Caco-2 (cell line): ENCODE measurements at regions not wholly inside any gene's neighbourhood (a gene's known extent, or its start where the extent isn't known, plus 50 kb on each side); places are given as distances from the start of the nearest gene placed in this dataset.

ENCODE experiments used
- BruUV-seq: library from RNA; stranded (reverse); fragments of 400-500 nt; replicated peaks from 2 replicates; lab custom pipeline; 2021; lab: Mats Ljungman, UMichigan
- CTCF ChIA-PET: fragments of 300-600 bp; sonication (Branson Sonifier 250); formaldehyde crosslinking; loops from one replicate; lab custom pipeline; 2022; ENCODE audit warnings: antibody characterized with exemption; lab: Charles Lee
- POLR2A ChIA-PET: fragments of 300-600 bp; sonication (Branson Sonifier 250); formaldehyde crosslinking; loops from one replicate; lab custom pipeline; 2022; ENCODE audit warnings: antibody characterized with exemption; lab: Charles Lee
- DNase-seq, 2 experiments: peaks; one replicate each; pipeline versions ENCODE4 v3.0.0 to v3.0.0-alpha.2; 2020 to 2022
- H3K27me3 ChIP-seq: replicated peaks from 2 replicates; pipeline ENCODE4 v1.6.0; 2011; ENCODE audit warnings: low read length; ENCODE audit not compliant: control insufficient read depth, insufficient read depth
- H3K36me3 ChIP-seq: 2 replicates; pipeline ENCODE4 v1.5.1; 2011; ENCODE audit warnings: low read length; ENCODE audit not compliant: control insufficient read depth, insufficient read depth
- H3K4me1 ChIP-seq: fragments of 250-450 bp; sonication (Bioruptor Pico); 2 replicates; pipeline ENCODE4 v1.5.1; 2020; ENCODE audit warnings: mild to moderate bottlenecking
- H3K4me3 ChIP-seq: 2 replicates; pipeline ENCODE4 v1.5.1; 2011; ENCODE audit warnings: low read depth, mild to moderate bottlenecking, control low read depth, low read length
- H3K9me3 ChIP-seq: fragments of 250-450 bp; sonication (Bioruptor Pico); 2 replicates; pipeline ENCODE4 v1.5.1; 2020; ENCODE audit warnings: mild to moderate bottlenecking, moderate library complexity
- H3K27ac Mint-ChIP-seq: one replicate; pipeline ENCODE4 v1.8.0; 2022; ENCODE audit warnings: mixed read lengths; ENCODE audit not compliant: unreplicated experiment
- H3K27me3 Mint-ChIP-seq: one replicate; pipeline ENCODE4 v1.8.0; 2022; ENCODE audit warnings: mixed read lengths; ENCODE audit not compliant: insufficient read depth, unreplicated experiment
- H3K36me3 Mint-ChIP-seq: one replicate; pipeline ENCODE4 v1.8.0; 2022; ENCODE audit warnings: mild to moderate bottlenecking, mixed read lengths; ENCODE audit not compliant: insufficient read depth, unreplicated experiment
- H3K4me1 Mint-ChIP-seq: one replicate; pipeline ENCODE4 v1.8.0; 2022; ENCODE audit warnings: low read depth, mixed read lengths; ENCODE audit not compliant: unreplicated experiment
- H3K4me3 Mint-ChIP-seq: one replicate; pipeline ENCODE4 v1.8.0; 2022; ENCODE audit warnings: mild to moderate bottlenecking, moderate library complexity, mixed read lengths; ENCODE audit not compliant: unreplicated experiment
- H3K9me3 Mint-ChIP-seq: one replicate; pipeline ENCODE4 v1.8.0; 2022; ENCODE audit warnings: mixed read lengths; ENCODE audit not compliant: unreplicated experiment
- CTCF ChIP-seq, 2 experiments: fragments of 200-600 bp in 1 of 2; IDR thresholded peaks; 1 replicate in 1 of 2; 2 replicates in 1 of 2; pipeline versions ENCODE4 v1.5.1 to v1.8.0; 2011 to 2022; ENCODE audit warnings: antibody characterized with exemption in 1 of 2, control low read depth in 1 of 2, inconsistent platforms in 1 of 2, low read depth in 1 of 2, low read length in 1 of 2, mild to moderate bottlenecking in 1 of 2, moderate library complexity in 1 of 2; ENCODE audit not compliant: insufficient read depth in 1 of 2, severe bottlenecking in 1 of 2, unreplicated experiment in 1 of 2
- intact Hi-C: fragments of 100-400 bp; cut with micrococcal nuclease; formaldehyde crosslinking; loops from one replicate; pipeline ENCODE4 v1.10.0; 2022; ENCODE audit not compliant: unreplicated experiment

- no peaks in the 10 kb centered on the region for H3K27me3 Mint-ChIP-seq
- CTCF ChIA-PET: no interaction called here
- H3K4me3 Mint-ChIP-seq: no peak overlapping the region
- no peak overlapping the region for H3K27ac Mint-ChIP-seq
- H3K9me3 ChIP-seq: no peaks in the 10 kb centered on the region
- H3K4me1 Mint-ChIP-seq: no peaks in the 10 kb centered on the region
- H3K36me3 ChIP-seq: no peaks in the 10 kb centered on the region
- H3K4me3 ChIP-seq: no peak overlapping the region
- H3K27me3 ChIP-seq: no peaks in the 10 kb centered on the region
- POLR2A ChIA-PET: no interaction called here
- H3K36me3 Mint-ChIP-seq: no peaks in the 10 kb centered on the region
- peak in 1 of 2 experiments; percentile 3 for DNase-seq
- intact Hi-C loops: loop anchor here (10.0 kb wide), 1 partner anchor 736 kb away; no protein-coding TSS in a partner anchor
- BruUV-seq: no TSS peak
- TF ChIP-seq CTCF (IDR thresholded peaks at IDR 0.05; ENCODE audit: insufficient read depth in 1 of 2, low read depth in 1 of 2, low read length in 1 of 2, severe bottlenecking in 1 of 2, unreplicated experiment in 1 of 2): no peak
- no peaks in the 10 kb centered on the region for H3K4me1 ChIP-seq
- no peaks in the 10 kb centered on the region for H3K9me3 Mint-ChIP-seq
Measured at GRCh38 chr4:125070861-125071260, 243.9 kb upstream of the FAT4 start.

- no peaks in the 10 kb centered on the region for H3K9me3 ChIP-seq
- Mint-ChIP-seq H3K27ac (no peak overlapping the region), H3K4me1 (no peaks in the 10 kb centered on the region), H3K27me3 (no peaks in the 10 kb centered on the region), H3K4me3 (no peak overlapping the region), H3K36me3 (no peaks in the 10 kb centered on the region), H3K9me3 (no peaks in the 10 kb centered on the region)
- ChIA-PET CTCF (no interaction called here), POLR2A (no interaction called here)
- no peak for DNase-seq
- no TSS peak for BruUV-seq
- no peaks in the 10 kb centered on the region for H3K4me1 ChIP-seq
- no peak overlapping the region for H3K4me3 ChIP-seq
- no peaks in the 10 kb centered on the region for H3K27me3 ChIP-seq
- TF ChIP-seq CTCF (IDR thresholded peaks at IDR 0.05; ENCODE audit: insufficient read depth in 1 of 2, low read depth in 1 of 2, low read length in 1 of 2, severe bottlenecking in 1 of 2, unreplicated experiment in 1 of 2): no peak
- intact Hi-C loops: no loop called here
- no peaks in the 10 kb centered on the region for H3K36me3 ChIP-seq
Measured at GRCh38 chr4:125062115-125063050, 252.4 kb upstream of the FAT4 start.

- no peak for DNase-seq
- Histone ChIP-seq H3K4me1 (no peaks in the 10 kb centered on the region), H3K27me3 (no peaks in the 10 kb centered on the region), H3K36me3 (no peaks in the 10 kb centered on the region), H3K9me3 (no peaks in the 10 kb centered on the region), H3K4me3 (no peak overlapping the region)
- ChIA-PET POLR2A (no interaction called here), CTCF (no interaction called here)
- no peak overlapping the region for H3K4me3 Mint-ChIP-seq
- no peaks in the 10 kb centered on the region for H3K27me3 Mint-ChIP-seq
- no peaks in the 10 kb centered on the region for H3K4me1 Mint-ChIP-seq
- no peaks in the 10 kb centered on the region for H3K9me3 Mint-ChIP-seq
- no peaks in the 10 kb centered on the region for H3K36me3 Mint-ChIP-seq
- intact Hi-C loops: no loop called here
- H3K27ac Mint-ChIP-seq: no peak overlapping the region
- TF ChIP-seq CTCF (IDR thresholded peaks at IDR 0.05; ENCODE audit: insufficient read depth in 1 of 2, low read depth in 1 of 2, low read length in 1 of 2, severe bottlenecking in 1 of 2, unreplicated experiment in 1 of 2): no peak
- BruUV-seq: no TSS peak
Measured at GRCh38 chr4:125060376-125060775, 254.4 kb upstream of the FAT4 start.
